H54 (cell line): ENCODE measurements at regions not wholly inside any gene's neighbourhood (a gene's known extent, or its start where the extent isn't known, plus 50 kb on each side); places are given as distances from the start of the nearest gene placed in this dataset.

Experiments
- DNase-seq: peaks from one replicate; pipeline ENCODE4 v3.0.0; 2011; ENCODE audit warnings: low spot score, mixed read lengths; ENCODE audit not compliant: insufficient read length
- FAIRE-seq: peaks from 3 replicates; lab custom pipeline; 2011; peaks lifted over from hg19 to GRCh38; lab: Jason Lieb, UNC
- POLR2A ChIP-seq: IDR thresholded peaks from 2 replicates; pipeline ENCODE4 v1.6.1; 2011; ENCODE audit warnings: low read depth, mild to moderate bottlenecking, low read length

GRCh38 chr4:124593494-124593893 is 119.0 kb downstream of the ANKRD50 start:
- TF ChIP-seq POLR2A = no peak
- no peak for DNase-seq
- no peak for FAIRE-seq

GRCh38 chr4:124594945-124595344 is 117.6 kb downstream of the ANKRD50 start:
- FAIRE-seq = no peak

GRCh38 chr4:124596816-124597215 is 115.7 kb downstream of the ANKRD50 start:
- no peak for DNase-seq
- no peak for TF ChIP-seq POLR2A
- FAIRE-seq = no peak

More at GRCh38 chr4:124594945-124595344, 117.6 kb downstream of the ANKRD50 start:
- no peak for DNase-seq
- no peak for TF ChIP-seq POLR2A

GRCh38 chr4:124610211-124610610 is 102.3 kb downstream of the ANKRD50 start:
- DNase-seq (no peak), FAIRE-seq (no peak)
- TF ChIP-seq POLR2A = no peak
